ENCODE measurements at regions not wholly inside any gene's neighbourhood (a gene's known extent, or its start where the extent isn't known, plus 50 kb on each side); places are given as distances from the start of the nearest gene placed in this dataset.
"Not testable (repeated sequence)": the region's sequence is repeated elsewhere in the genome, so short reads cannot be mapped to it uniquely, and the experiment has no call there.

GRCh38 chr12:104878858-104879257 lies 79.2 kb downstream of the SLC41A2 start:
- TF ChIP-seq POLR2A (IDR thresholded peaks at IDR 0.05; ENCODE audit: low read length); GATA1 (IDR thresholded peaks at IDR 0.05; ENCODE audit: low read depth, low read length): not testable (repeated sequence)

Measured in erythroblast (primary cell).